CD4-positive, alpha-beta T cell treated with Interleukin-12 subunit alpha and Interleukin-12 subunit beta, for 1 hour (primary cell): ENCODE measurements at regions not wholly inside any gene's neighbourhood (a gene's known extent, or its start where the extent isn't known, plus 50 kb on each side); places are given as distances from the start of the nearest gene placed in this dataset.
A peak's percentile ranks its signal among the peaks of the same experiment; 100 is the strongest.
"Not testable (repeated sequence)": the region's sequence is repeated elsewhere in the genome, so short reads cannot be mapped to it uniquely, and the experiment has no call there.

Experiments
- DNase-seq: peaks from one replicate; pipeline ENCODE4 v3.0.0-alpha.2; 2020

DNA sequence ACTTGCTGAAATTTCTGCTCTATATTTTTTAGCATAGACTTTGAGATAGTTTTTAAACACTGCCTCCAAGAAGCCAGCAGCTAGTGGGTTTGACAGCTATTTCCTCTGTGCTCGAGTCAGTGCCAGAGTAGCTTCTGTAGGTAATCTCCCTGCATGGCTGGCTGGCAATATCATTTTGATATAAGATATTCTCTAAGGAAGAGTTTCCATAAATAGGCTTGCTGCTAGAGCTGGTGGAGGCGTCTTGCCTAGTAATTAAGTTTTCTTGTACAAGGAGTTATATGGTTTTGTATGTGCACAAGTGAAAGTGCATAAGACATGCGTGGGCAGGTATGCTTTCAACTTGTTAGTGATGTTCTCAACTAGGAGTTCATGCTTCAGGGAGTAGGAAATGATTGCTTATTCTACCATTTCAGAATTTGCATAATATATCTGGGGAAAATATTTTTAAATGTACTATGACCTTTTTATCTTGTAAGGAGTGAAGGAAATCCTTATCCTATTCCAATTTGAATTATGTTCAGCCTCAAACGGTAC is 74.1 kb upstream of the CCL21 start:
- no peak for DNase-seq

DNA sequence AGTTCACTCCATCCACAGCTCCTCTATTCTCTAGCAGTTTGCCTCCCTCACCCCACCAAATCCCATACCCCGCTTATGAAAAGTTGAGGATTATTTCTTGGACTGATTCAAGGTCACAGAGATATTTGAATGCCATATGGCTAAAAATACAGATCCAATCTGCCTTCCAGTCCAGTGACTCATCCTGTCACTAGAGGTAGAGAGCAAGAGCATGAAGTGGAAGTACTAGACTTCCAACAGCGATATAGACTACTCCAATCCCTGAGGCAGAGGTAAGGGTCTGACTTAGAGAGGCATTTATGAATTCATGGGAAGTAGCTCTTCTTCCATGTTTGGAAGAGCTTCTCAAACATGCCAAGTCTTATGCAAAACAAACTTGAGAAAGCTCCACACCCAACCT is 72.4 kb upstream of the CCL21 start:
- no peak for DNase-seq

DNA sequence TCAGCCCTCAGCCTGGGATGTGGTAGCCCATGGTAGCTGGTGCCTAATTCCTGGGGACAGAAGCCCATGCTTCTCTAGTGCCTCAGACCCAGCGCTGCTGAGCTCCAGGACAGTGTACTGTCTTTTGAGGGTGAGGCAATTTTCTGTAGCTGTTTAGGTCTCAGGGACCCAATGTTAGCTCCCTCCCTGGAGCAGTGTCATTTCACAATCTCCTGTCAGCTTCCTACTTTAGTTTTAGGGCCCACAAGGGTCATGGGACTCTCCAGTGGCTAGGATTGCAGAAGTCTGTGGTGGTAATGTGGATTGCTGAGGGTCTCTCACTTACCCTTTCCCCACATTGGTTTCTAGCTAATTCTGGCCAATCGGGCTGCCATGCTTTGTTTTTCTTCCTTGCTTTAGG is 67.7 kb upstream of the CCL21 start:
- no peak for DNase-seq

DNA sequence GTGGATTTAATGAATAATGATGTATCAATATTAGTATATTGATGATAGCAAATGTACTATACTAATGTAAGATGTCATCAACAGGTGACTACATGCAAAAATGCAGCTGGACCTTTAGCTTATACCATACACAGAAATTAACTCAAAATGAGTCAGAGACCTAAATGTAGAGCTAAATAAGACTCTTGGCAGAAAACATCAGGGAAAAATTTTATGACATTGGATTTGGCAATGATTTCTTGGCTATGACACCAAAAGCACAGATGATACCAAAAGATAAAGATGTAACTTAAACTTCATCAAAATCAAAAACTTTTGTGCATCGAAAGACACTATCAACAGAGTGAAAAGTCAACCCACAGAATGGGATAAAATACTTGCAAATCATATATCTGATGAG is 64.0 kb upstream of the CCL21 start:
- no peak for DNase-seq

DNA sequence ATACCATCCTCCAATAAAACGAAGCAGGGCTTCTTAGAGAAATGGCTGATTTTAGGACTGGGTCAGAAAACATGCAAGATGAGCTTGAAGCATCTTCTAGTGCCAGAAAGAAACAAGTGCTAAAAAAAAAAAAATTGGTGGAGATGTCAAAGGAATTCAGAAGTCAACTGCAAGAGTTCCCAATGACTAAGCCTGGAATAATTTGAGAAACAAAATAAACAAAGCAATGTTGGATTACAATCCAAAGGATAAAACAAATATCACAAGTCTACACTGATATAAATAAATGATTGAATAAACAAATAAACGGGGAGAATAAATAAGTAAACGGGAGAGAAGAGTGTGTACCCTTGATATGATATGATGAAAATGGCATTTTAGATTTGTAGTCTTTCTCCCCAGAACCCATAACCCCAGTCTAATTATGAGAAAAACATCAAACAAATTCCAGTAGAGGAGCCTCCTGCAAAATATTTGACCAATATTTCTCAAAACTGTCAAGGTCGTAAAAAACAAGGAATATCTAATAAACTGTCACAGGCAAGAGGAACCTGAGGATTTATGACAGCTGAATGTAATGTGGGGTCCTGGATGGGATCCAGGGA is 63.5 kb upstream of the CCL21 start:
- DNase-seq = no peak

DNA sequence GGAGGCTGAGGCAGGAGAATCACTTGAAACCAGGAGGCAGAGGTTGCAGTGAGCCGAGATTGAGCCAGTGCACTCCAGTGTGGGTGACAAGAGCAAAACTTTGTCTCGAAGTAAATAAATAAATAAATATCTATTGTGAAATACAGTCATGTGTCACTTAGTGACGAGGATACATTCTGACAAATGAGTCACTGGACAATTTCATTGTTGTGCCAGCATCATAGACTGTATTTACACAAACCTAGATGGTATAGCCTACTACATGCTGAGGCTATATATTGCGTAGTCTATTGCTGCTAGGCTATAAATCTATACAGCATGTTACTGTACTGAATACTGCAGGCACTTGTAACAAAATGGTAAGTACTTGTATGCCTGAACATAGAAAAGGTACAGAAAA is 61.1 kb upstream of the CCL21 start:
- no peak for DNase-seq

DNA sequence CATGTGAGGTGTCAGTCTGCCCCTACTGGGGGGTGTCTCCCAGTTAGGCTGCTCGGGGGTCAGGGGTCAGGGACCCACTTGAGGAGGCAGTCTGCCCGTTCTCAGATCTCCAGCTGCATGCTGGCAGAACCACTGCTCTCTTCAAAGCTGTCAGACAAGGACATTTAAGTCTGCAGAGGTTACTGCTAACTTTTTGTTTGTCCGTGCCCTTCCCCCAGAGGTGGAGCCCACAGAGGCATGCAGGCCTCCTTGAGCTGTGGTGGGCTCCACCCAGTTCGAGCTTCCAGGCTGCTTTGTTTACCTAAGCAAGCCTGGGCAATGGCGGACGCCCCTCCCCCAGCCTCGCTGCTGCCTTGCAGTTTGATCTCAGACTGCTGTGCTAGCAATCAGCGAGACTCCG is 57.2 kb upstream of the CCL21 start:
- DNase-seq = not testable (repeated sequence)

DNA sequence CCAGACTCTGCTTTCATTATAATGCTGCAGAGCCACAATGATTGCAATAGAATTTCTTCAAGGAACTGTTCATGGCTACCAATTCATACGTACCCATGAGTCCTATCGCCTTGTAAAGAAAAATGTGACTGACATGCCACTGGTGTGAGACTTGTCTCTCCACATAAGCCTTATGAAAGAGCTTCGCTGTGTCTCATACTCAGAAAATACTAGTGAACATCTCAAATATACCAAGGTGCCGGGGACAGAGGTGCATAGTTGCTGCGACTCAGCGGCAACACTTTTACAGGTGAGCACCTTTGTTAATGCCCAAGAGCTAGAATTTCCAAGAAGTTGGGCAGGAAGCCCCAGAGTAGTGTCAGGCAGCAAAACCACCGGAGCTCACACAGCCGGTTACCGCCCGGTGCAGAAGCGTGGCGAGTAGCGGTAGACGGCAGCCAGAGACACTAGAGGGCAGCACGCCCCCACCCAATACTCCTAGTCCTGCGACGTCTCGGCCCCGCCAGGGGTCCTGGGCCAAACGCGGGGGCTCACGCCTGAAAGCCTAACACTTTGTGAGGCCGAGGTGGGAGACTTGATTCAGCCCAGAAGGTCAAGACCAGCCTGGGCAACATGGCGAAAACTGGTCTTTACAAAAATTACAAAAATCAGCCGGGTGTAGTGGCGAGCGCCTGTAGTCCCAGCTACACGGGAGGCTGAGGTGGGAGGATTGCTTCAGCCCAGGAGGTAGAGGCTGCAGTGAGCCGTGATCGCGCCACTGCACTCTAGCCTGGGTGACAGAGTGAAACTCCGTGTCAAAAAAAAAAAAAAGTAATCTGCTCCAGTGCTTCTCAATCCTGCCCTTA is 50.5 kb upstream of the CCL21 start:
- peak; percentile 17 for DNase-seq
